ENCODE measurements at regions not wholly inside any gene's neighbourhood (a gene's known extent, or its start where the extent isn't known, plus 50 kb on each side); places are given as distances from the start of the nearest gene placed in this dataset.

DNA sequence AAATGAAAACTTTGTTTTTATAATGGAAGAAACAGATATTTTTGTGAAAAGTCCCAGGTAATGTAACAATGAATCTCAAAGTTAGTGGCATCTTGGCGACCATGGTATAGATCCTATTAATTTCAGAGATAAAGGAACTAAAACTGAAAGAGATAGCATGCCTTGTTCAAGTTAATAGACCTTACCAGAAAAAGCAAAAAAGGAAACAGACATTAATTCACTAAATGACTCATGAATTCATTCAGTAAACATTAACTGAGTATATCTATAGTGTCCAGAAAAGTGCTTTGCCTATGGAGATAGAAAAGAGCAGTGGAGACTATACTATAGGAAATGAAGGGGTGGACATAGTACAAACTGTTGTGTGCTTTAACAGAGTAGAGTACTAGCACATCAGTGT lies 763.3 kb downstream of the TRIB2 start:
- Histone ChIP-seq H3K27ac (no peak overlapping the region), H3K9me3 (no peaks in the 10 kb centered on the region), H3K27me3 (no peaks in the 10 kb centered on the region), H3K4me1 (no peaks in the 10 kb centered on the region), H3K36me3 (no peaks in the 10 kb centered on the region), H3K4me3 (no peak overlapping the region)
- WGBS: 71% methylated on average over 1 of the region's 1 CpG
- DNase-seq (ENCODE audit: low spot score in 2 of 2): no peak
- TF ChIP-seq EP300 (IDR thresholded peaks at IDR 0.05) (no peak), POLR2AphosphoS5 (IDR thresholded peaks at IDR 0.05) (no peak), POLR2A (IDR thresholded peaks at IDR 0.05) (no peak), CTCF (IDR thresholded peaks at IDR 0.05) (no peak)

DNA sequence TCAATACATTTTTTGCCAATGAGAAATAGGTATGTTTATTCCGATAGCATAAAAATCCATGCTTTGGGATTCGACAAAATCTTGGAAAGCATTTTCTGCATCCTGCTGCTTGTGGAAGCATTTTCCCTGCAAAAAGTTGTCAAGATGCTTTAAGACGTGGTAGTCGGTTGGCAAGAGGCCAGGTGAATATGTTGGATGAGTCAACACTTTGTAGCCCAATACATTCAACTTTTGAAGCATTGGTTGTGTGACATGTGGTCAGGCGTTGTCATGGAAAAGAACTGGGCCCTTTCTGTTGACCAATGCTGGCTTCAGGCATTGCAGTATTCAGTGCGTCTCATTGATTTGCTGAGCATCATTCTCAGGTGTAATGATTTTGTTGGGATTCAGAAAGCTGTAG lies 764.5 kb downstream of the TRIB2 start:
- TF ChIP-seq POLR2AphosphoS5 (IDR thresholded peaks at IDR 0.05) (no peak), EP300 (IDR thresholded peaks at IDR 0.05) (no peak), POLR2A (IDR thresholded peaks at IDR 0.05) (no peak), CTCF (IDR thresholded peaks at IDR 0.05) (no peak)
- Histone ChIP-seq H3K27ac (no peak overlapping the region), H3K4me1 (no peaks in the 10 kb centered on the region), H3K27me3 (no peaks in the 10 kb centered on the region), H3K36me3 (no peaks in the 10 kb centered on the region), H3K4me3 (no peak overlapping the region), H3K9me3 (no peaks in the 10 kb centered on the region)
- 82% methylated on average over 6 of the region's 6 CpGs for WGBS
- DNase-seq (ENCODE audit: low spot score in 2 of 2): no peak

- H3K4me3 ChIP-seq: no peak overlapping the region
- no peak overlapping the region for H3K27ac ChIP-seq
- no peaks in the 10 kb centered on the region for H3K36me3 ChIP-seq
- H3K4me1 ChIP-seq: no peaks in the 10 kb centered on the region
- WGBS: 93% methylated on average over 2 of the region's 2 CpGs
- H3K27me3 ChIP-seq: no peaks in the 10 kb centered on the region
- no peak for TF ChIP-seq POLR2AphosphoS5 (IDR thresholded peaks at IDR 0.05)
- no peak for DNase-seq (ENCODE audit: low spot score in 2 of 2)
- H3K9me3 ChIP-seq: no peaks in the 10 kb centered on the region
Observed at GRCh38 chr2:13485256-13485655, 768.5 kb downstream of the TRIB2 start.

- no peak for DNase-seq (ENCODE audit: low spot score in 2 of 2)
- Histone ChIP-seq H3K36me3 (no peaks in the 10 kb centered on the region), H3K4me1 (no peaks in the 10 kb centered on the region), H3K9me3 (no peaks in the 10 kb centered on the region), H3K27ac (no peak overlapping the region), H3K27me3 (no peaks in the 10 kb centered on the region), H3K4me3 (no peak overlapping the region)
- WGBS: 89% methylated on average over 1 of the region's 1 CpG
- TF ChIP-seq EP300 (IDR thresholded peaks at IDR 0.05): no peak
- TF ChIP-seq POLR2AphosphoS5 (IDR thresholded peaks at IDR 0.05): no peak
- no peak for TF ChIP-seq POLR2A (IDR thresholded peaks at IDR 0.05)
- no peak for TF ChIP-seq CTCF (IDR thresholded peaks at IDR 0.05)
Observed at GRCh38 chr2:13488965-13489364, 772.2 kb downstream of the TRIB2 start.

GRCh38 chr2:13492262-13492661 lies 775.5 kb downstream of the TRIB2 start:
- TF ChIP-seq CTCF (IDR thresholded peaks at IDR 0.05): no peak

DNA sequence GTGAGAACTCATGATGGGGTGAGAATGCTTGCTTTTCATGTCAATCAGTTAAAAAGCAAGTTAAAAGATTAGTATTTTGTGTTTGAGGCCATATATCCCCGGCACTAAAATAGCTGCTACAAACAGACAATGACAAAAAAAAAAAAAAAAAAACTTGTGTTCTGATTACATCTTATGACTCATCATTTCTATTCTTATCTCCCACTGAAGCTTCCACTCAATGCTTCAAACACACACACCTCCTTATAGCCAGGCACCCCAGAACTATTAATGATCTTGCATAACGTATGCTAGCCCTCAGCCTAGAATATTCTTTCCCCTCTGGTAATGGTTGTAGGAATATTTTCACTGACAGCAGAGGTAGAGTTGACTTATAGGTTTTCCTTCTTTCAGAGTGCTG lies 778.3 kb downstream of the TRIB2 start:
- H3K4me1 ChIP-seq: no peaks in the 10 kb centered on the region
- WGBS: 78% methylated on average over 2 of the region's 2 CpGs
- TF ChIP-seq POLR2A (IDR thresholded peaks at IDR 0.05) (no peak), EP300 (IDR thresholded peaks at IDR 0.05) (no peak), CTCF (IDR thresholded peaks at IDR 0.05) (no peak), POLR2AphosphoS5 (IDR thresholded peaks at IDR 0.05) (no peak)

More at GRCh38 chr2:13492262-13492661, 775.5 kb downstream of the TRIB2 start:
- Histone ChIP-seq H3K36me3 (no peaks in the 10 kb centered on the region), H3K4me1 (no peaks in the 10 kb centered on the region), H3K27me3 (no peaks in the 10 kb centered on the region), H3K9me3 (no peaks in the 10 kb centered on the region), H3K27ac (no peak overlapping the region), H3K4me3 (no peak overlapping the region)
- 87% methylated on average over 1 of the region's 1 CpG for WGBS
- no peak for DNase-seq (ENCODE audit: low spot score in 2 of 2)

More for the DNA sequence above, 778.3 kb downstream of the TRIB2 start:
- Histone ChIP-seq H3K27ac (no peak overlapping the region), H3K9me3 (no peaks in the 10 kb centered on the region), H3K4me3 (no peak overlapping the region), H3K36me3 (no peaks in the 10 kb centered on the region), H3K27me3 (no peaks in the 10 kb centered on the region)
- no peak for DNase-seq (ENCODE audit: low spot score in 2 of 2)

Data from suprapubic skin (tissue), 4 donors.